IMR-90 (cell line): ENCODE measurements at regions not wholly inside any gene's neighbourhood (a gene's known extent, or its start where the extent isn't known, plus 50 kb on each side); places are given as distances from the start of the nearest gene placed in this dataset.

Experiments used
- ATAC-seq: fragments of 200-7000 bp; cut with Tn5 transposase; 2 replicates; pipeline ENCODE4 v1.9.1; 2020; ENCODE audit warnings: low read depth, mild to moderate bottlenecking, moderate library complexity
- BruUV-seq: library from RNA; stranded (reverse); fragments of 400-500 nt; replicated peaks from 2 replicates; lab custom pipeline; 2021; lab: Mats Ljungman, UMichigan
- CTCF ChIA-PET: fragments of 300-600 bp; formaldehyde crosslinking; extraction: SDS; loops from one replicate; lab custom pipeline; 2021; ENCODE audit warnings: antibody characterized with exemption; lab: Yijun Ruan, JAX
- POLR2A ChIA-PET: fragments of 300-600 bp; sonication (Branson Sonifier 250); formaldehyde crosslinking; loops from one replicate; lab custom pipeline; 2022; ENCODE audit warnings: antibody characterized with exemption; ENCODE audit not compliant: unreplicated experiment; lab: Charles Lee
- DNase-seq: peaks from one replicate; pipeline ENCODE4 v3.0.0; 2013
- H2AFZ ChIP-seq: replicated peaks from 2 replicates; pipeline ENCODE3; 2013; ENCODE audit warnings: low read length, mild to moderate bottlenecking; ENCODE audit not compliant: poor library complexity
- H2AK5ac ChIP-seq: 2 replicates; pipeline ENCODE4 v1.6.1; 2013; ENCODE audit warnings: low read depth, low read length, inconsistent platforms
- H2AK9ac ChIP-seq: replicated peaks from 2 replicates; pipeline ENCODE3; 2013; ENCODE audit warnings: mild to moderate bottlenecking, low read depth, low read length, moderate library complexity; ENCODE audit not compliant: poor library complexity
- H2BK120ac ChIP-seq: 2 replicates; pipeline ENCODE4 v1.6.1; 2013; ENCODE audit warnings: low read depth, low read length, inconsistent platforms
- H2BK15ac ChIP-seq: 3 replicates; pipeline ENCODE4 v1.6.1; 2013; ENCODE audit warnings: low read depth, low read length, inconsistent platforms
- H2BK20ac ChIP-seq: 2 replicates; pipeline ENCODE4 v1.6.1; 2013; ENCODE audit warnings: low read depth, mild to moderate bottlenecking, inconsistent platforms, low read length, moderate library complexity
- H2BK5ac ChIP-seq: 2 replicates; pipeline ENCODE4 v1.6.1; 2013; ENCODE audit warnings: mild to moderate bottlenecking, low read depth, low read length, inconsistent platforms; ENCODE audit not compliant: poor library complexity, severe bottlenecking
- H3K14ac ChIP-seq: replicated peaks from 2 replicates; pipeline ENCODE4 v1.6.1; 2013; ENCODE audit warnings: low read depth, low read length, inconsistent platforms
- H3K18ac ChIP-seq: 2 replicates; pipeline ENCODE4 v1.6.1; 2013; ENCODE audit warnings: low read depth, low read length, control low read depth
- H3K23ac ChIP-seq: 2 replicates; pipeline ENCODE4 v1.6.1; 2013; ENCODE audit warnings: low read depth, low read length, inconsistent platforms
- H3K27ac ChIP-seq: 2 replicates; pipeline ENCODE4 v1.5.1; 2013; ENCODE audit warnings: mild to moderate bottlenecking, control low read depth, low read length; ENCODE audit not compliant: insufficient read depth
- H3K27me3 ChIP-seq: 2 replicates; pipeline ENCODE4 v1.6.1; 2013; ENCODE audit warnings: low read length; ENCODE audit not compliant: control insufficient read depth, insufficient read depth
- H3K36me3 ChIP-seq: 2 replicates; pipeline ENCODE4 v1.6.1; 2013; ENCODE audit warnings: low read length, mixed read lengths; ENCODE audit not compliant: control insufficient read depth, insufficient read depth
- H3K4ac ChIP-seq: 2 replicates; pipeline ENCODE4 v1.6.1; 2013; ENCODE audit warnings: low read depth, low read length, inconsistent platforms
- H3K4me1 ChIP-seq: 2 replicates; pipeline ENCODE4 v1.6.1; 2013; ENCODE audit warnings: low read length, mixed read lengths; ENCODE audit not compliant: control insufficient read depth, insufficient read depth
- H3K4me2 ChIP-seq: 2 replicates; pipeline ENCODE4 v1.6.1; 2013; ENCODE audit warnings: low read depth, mild to moderate bottlenecking, control low read depth, low read length, moderate library complexity
- H3K4me3 ChIP-seq: 2 replicates; pipeline ENCODE4 v1.5.1; 2013; ENCODE audit warnings: low read depth, mild to moderate bottlenecking, control low read depth, low read length, moderate library complexity; ENCODE audit not compliant: insufficient read depth
- H3K56ac ChIP-seq: 2 replicates; pipeline ENCODE4 v1.6.1; 2013; ENCODE audit warnings: low read length, inconsistent platforms; ENCODE audit not compliant: insufficient read depth; ENCODE audit errors: extremely low read depth
- H3K79me1 ChIP-seq, 2 experiments: 2 replicates each; pipeline ENCODE4 v1.6.1; 2013; ENCODE audit warnings: low read length in 2 of 2, inconsistent platforms in 1 of 2, low read depth in 1 of 2
- H3K9ac ChIP-seq: 2 replicates; pipeline ENCODE4 v1.6.1; 2013; ENCODE audit warnings: low read depth, low read length, control low read depth
- H3K9me1 ChIP-seq: 2 replicates; pipeline ENCODE4 v1.6.1; 2013; ENCODE audit warnings: low read length, inconsistent platforms; ENCODE audit not compliant: insufficient read depth
- H3K9me3 ChIP-seq: 2 replicates; pipeline ENCODE4 v1.6.1; 2013; ENCODE audit warnings: low read length; ENCODE audit not compliant: control insufficient read depth, insufficient read depth
- H4K20me1 ChIP-seq: 2 replicates; pipeline ENCODE4 v1.6.1; 2013; ENCODE audit warnings: low read length, inconsistent platforms; ENCODE audit not compliant: insufficient read depth
- H4K5ac ChIP-seq: 2 replicates; pipeline ENCODE4 v1.6.1; 2013; ENCODE audit warnings: mild to moderate bottlenecking, low read depth, low read length, control low read depth
- H4K8ac ChIP-seq, 2 experiments: 2 replicates each; pipeline ENCODE4 v1.6.1; 2013; ENCODE audit warnings: low read depth in 2 of 2, low read length in 2 of 2, control low read depth in 1 of 2, inconsistent platforms in 1 of 2
- H4K91ac ChIP-seq: 2 replicates; pipeline ENCODE4 v1.6.1; 2013; ENCODE audit warnings: low read depth, low read length, inconsistent platforms; ENCODE audit not compliant: insufficient read depth
- BHLHE40 ChIP-seq: fragments of 150-350 bp; IDR thresholded peaks from 2 replicates; pipeline ENCODE4 v1.6.1; 2016; ENCODE audit warnings: mild to moderate bottlenecking, low read depth, low read length
- CEBPB ChIP-seq: IDR thresholded peaks from 2 replicates; pipeline ENCODE4 v1.6.1; 2012; ENCODE audit warnings: low read depth, low read length, improper control_type of control experiment
- CHD1 ChIP-seq: IDR thresholded peaks from 2 replicates; pipeline ENCODE4 v1.6.1; 2012; ENCODE audit warnings: low read depth, low read length, improper control_type of control experiment
- CTCF ChIP-seq: conservative IDR thresholded peaks from 2 replicates; pipeline ENCODE4 v1.5.1; 2012; ENCODE audit warnings: mild to moderate bottlenecking, low read depth, low read length, improper control_type of control experiment
- MXI1 ChIP-seq: IDR thresholded peaks from 2 replicates; pipeline ENCODE4 v1.6.1; 2012; ENCODE audit warnings: low read depth, mild to moderate bottlenecking, low read length, moderate library complexity, borderline replicate concordance
- NFE2L2 ChIP-seq: fragments of 150-350 bp; IDR thresholded peaks from 2 replicates; pipeline ENCODE4 v1.6.1; 2016; ENCODE audit warnings: low read depth, mild to moderate bottlenecking, low read length
- RCOR1 ChIP-seq: IDR thresholded peaks from 2 replicates; pipeline ENCODE4 v1.6.1; 2012; ENCODE audit warnings: mild to moderate bottlenecking, low read length, improper control_type of control experiment; ENCODE audit not compliant: insufficient replicate concordance
- RFX5 ChIP-seq: IDR thresholded peaks from 2 replicates; pipeline ENCODE4 v1.8.0; 2012; ENCODE audit warnings: low read depth, mild to moderate bottlenecking, low read length, moderate library complexity
- WGBS, 2 experiments: methylation state at CpG; one replicate each; pipeline versions ENCODE4 v1.1.5 to v1.1.7; 2013; ENCODE audit warnings: missing lambda C conversion rate in 2 of 2; ENCODE audit not compliant: insufficient read length in 1 of 2; ENCODE audit errors: extremely low coverage in 2 of 2; 5-methylcytosine and 5-hydroxymethylcytosine counted together
- dilution Hi-C: fragments of 300-500 bp; cut with HindIII; formaldehyde crosslinking; loops from one replicate; pipeline ENCODE4 v1.14.3; 2018; ENCODE audit warnings: low sequenced_read_pairs; ENCODE audit not compliant: unreplicated experiment
- in situ Hi-C: fragments of 300-500 bp; cut with MboI; formaldehyde crosslinking; loops from 3 replicates; pipeline ENCODE4 v1.14.3; 2019; ENCODE audit warnings: low sequenced_read_pairs, inconsistent platforms, mixed read lengths
- intact Hi-C: fragments of 100-400 bp; cut with micrococcal nuclease; formaldehyde crosslinking; loops from 2 replicates; pipeline ENCODE4 v1.10.0; 2022

GRCh38 chr1:238606896-238607295, 716.2 kb upstream of the ZP4 start:
- Histone ChIP-seq H4K8ac (no peak overlapping the region), H3K36me3 (no peaks in the 10 kb centered on the region), H4K20me1 (no peaks in the 10 kb centered on the region), H3K9me3 (no peaks in the 10 kb centered on the region), H3K4me1 (no peaks in the 10 kb centered on the region), H2BK120ac (no peak overlapping the region), H3K18ac (no peak overlapping the region), H3K4ac (no peak overlapping the region), H2AFZ (no peak overlapping the region), H3K4me3 (no peak overlapping the region), H2AK5ac (no peak overlapping the region), H3K27me3 (no peaks in the 10 kb centered on the region), H3K79me1 (no peaks in the 10 kb centered on the region), H3K9ac (no peak overlapping the region), H2BK20ac (no peak overlapping the region), H4K5ac (no peak overlapping the region), H2BK5ac (no peak overlapping the region), H3K14ac (no peak overlapping the region), H3K56ac (no peak overlapping the region), H3K23ac (no peak overlapping the region), H2BK15ac (no peak overlapping the region), H3K9me1 (no peaks in the 10 kb centered on the region), H3K27ac (no peak overlapping the region), H3K4me2 (no peak overlapping the region), H2AK9ac (no peak overlapping the region), H4K91ac (no peak overlapping the region)
- no CpG with 5 or more reads among the region's 4 CpGs for WGBS, 2 experiments
- DNase-seq (peak; percentile 47), ATAC-seq (no peak)
- dilution Hi-C loops: no loop called here
- no peak for TF ChIP-seq BHLHE40
- no peak for TF ChIP-seq RCOR1
- no peak for TF ChIP-seq CHD1
- no peak for TF ChIP-seq MXI1
- no peak for TF ChIP-seq RFX5
- no peak for TF ChIP-seq CTCF
- no peak for TF ChIP-seq NFE2L2
- 0 out of 2 replicates have a peak, but pooled peaks have one; percentile 1 for TF ChIP-seq CEBPB
- ChIA-PET POLR2A (no interaction called here), CTCF (no interaction called here)
- in situ Hi-C loops: no loop called here
- intact Hi-C loops: no loop called here
- BruUV-seq: no TSS peak
